Myocyte (in vitro differentiated cells): ENCODE measurements at regions not wholly inside any gene's neighbourhood (a gene's known extent, or its start where the extent isn't known, plus 50 kb on each side); places are given as distances from the start of the nearest gene placed in this dataset.

Source experiments
- DNase-seq: peaks from one replicate; pipeline ENCODE4 v3.0.0-alpha.2; 2012; ENCODE audit warnings: low read depth

DNA sequence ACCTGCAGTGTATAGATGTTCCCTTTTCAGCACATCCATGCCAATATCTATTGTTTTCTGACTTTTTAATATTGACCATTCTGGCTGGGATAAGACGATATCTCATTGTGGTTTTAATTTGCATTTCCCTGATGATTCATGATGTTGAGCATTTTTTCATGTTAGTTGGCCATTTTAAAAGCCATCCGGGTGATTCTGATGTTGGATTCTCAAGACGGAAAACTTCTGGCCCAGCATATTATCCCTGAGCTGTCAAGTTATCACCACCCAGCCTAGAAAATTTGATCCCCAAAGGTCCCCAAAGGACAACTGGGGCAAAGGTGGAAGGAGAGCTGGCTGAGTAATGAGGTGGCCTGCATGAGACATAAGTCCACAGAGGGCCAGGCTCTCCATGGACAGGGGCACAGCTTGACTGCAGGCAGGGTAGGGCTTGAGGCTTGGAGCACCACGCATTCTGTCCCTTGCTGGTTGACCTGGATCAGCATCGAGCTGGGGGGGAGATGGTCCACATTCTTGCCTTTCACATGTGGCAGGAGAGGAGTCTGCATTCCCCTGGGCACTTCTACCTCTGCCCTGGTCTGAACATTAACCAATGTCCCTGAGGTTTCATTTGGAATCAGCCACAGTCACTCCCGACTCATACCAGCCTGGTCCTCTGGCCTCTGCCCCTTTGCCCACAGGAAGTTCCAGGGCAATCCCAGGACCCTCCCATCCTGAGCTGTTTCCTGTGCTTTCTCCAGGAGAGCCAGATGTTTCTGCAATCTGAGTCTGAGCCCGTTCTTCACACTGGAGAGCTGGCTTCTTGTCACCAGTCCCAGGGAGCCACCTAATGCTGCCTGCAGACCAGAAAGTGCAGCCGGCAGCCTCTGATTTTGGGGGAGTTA is 69.2 kb downstream of the ISG20 start:
- DNase-seq, result no peak

DNA sequence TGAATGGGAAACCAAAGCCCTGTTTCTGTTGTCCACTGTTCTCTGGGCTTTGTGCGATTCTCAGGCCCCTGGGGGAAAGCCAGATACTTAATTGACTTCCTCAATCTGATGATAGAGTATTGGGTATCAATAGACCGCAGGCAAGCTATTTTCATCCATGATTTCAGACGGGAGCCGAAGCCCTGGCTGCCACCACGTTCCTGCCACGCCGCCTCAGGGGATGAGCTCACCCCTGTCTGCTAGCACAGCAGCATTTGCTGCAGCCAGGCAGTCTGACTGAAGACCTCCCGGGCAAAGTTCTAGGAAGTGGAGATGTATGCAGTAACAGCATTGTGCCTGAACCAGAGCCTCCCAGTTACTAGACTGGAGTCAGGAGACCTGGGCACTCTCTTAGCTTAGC is 69.8 kb downstream of the ISG20 start:
- DNase-seq, result peak; percentile 22

DNA sequence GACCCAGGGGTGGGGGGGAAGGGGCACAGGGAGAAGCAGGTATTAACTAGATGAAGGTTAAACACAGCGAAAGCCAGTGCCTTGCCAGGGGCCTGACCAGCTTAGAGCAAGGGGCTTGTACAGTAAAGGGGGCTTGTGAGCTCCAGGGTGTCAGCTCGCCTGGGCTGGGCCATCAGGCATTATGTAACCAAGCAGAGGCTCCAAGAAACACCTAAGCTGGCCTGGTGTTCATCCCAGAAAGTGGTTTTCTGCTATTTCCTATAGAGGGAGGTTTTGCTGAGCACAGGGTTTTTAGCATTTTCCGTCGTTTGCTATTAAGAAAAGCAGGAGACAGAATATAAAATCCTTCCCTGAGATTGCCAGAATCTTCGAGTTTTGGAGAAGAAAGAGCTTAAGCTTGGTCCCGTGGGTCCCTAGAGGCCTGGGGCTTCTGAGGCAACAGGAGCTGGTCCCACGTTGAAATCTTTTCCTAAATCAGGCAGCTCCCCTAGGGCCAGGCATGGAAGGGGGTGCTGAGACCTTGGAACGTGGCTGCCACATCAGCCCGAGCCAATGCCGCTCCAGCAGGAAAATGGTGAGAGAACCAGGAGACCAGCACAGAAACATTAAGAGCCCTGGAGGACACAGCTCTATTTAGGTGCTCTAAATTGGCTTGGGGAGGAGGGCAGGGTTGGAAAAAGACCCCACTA is 71.4 kb downstream of the ISG20 start:
- no peak for DNase-seq

DNA sequence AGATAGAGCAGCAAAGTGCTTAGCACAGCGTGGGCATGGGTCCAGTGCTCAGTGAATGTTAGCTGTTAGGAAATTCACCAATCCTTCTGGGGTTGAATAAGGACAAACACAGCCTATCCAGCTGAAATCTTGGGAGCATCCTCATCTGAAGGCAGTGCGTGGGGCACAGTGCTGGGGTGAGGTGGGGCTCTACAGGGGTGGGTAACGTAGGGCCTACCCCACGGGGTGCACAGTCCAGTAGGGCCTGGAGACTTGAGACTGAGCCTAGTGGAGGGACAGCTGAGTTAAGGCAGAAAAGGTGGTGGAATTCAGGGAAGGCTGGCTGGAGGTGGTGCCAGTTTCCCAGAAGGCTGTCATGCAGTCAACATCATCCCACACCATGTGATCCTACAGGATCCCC is 73.0 kb downstream of the ISG20 start:
- no peak for DNase-seq

DNA sequence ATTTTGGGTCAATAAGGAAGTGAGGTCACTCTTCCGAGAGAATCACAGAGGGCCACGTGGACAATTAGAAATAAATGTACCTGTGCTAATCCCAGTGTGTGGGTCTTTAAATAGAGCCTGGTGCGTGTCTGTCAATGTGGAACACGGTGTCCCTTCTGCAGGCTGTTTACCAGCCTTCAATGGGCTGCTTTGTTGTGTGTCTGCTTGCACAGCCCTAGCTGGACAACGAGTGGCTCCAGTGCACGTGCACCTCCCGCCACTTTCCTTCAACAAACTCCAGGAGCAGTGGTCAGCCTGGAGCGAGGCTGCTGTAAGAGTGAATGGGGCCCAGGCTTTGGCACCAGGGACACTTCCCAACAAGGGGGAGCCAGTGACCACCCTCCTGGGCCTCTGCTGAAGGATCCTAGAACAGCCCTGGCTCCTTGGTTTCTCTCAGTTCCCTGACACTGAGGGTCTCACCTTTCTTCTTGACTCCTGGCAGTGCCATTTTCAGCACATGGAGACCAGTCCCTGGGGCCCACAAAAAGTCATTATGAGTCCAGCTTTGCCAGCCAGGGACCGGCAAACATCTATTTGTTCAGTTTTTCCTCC is 76.1 kb downstream of the ISG20 start:
- DNase-seq, result no peak

DNA sequence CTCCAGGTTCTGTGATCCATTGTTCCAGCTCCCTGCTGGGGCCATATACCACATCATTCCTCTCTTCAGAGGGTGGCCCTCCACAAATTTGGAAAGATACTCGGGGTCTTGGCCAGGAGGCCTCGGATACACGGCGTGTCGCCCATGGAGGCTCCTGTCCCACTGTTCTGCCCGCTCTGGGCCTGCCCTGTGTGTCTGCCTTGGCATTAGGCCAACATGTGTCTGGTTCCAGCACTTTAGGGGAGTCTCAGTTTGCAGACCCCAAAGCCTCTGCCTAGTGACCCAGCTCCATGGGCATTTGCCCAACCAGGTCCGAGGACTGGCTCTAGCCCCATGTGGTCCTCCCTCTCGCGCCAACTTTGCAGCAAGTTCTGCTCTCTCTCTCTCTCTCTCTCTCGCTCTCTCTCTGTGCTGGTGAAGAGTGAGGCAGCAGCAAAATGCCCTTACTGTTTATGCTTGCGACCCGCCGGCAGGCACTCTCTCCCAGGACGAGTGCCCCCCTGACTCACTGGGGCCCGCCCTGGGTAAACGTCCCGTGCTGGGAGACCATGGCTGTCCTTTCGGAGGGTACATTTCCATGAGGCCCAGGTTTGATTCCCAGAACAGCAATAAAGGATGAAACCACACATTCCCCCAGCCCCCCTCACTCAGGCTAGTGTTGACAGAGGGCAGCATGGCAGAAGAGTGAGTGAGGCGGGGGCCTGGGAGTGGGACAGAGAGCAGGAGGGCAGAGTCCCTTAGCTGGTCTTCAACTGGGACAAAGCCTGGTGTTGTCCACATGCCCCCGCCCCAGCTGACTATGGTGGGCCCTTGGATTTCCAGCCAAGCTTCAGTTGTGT is 77.9 kb downstream of the ISG20 start:
- DNase-seq, result no peak

DNA sequence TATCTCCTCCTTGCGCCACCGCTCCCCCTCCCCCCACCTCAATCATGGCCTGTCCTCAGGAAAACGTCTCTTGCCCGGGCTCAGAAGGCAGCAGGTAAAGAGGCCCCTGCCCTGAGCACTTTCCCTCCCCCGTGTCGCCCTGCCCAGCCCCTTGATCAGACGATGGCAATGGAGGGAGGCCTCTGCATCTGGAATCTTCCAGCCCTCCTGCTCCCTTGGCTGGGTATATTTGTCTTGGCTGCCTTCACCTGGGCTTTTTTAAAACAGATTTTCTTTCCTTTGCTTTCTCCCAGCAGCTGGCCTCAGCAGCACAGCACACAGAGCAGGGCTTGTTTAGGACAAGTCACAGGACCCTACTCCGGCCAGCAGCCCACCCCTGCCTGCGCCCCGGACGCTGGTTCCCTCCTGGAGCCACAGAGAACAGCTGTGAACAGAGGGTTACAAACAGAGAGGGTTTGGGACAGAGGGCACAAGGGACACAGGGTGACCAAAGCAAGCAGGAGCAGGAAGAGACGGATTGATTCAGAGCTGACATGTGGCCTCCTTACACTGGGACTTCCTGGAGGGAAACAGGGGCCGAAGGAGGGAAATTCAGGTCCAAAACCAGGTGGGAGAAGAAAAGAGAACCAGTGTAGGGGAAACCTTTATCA is 78.7 kb downstream of the ISG20 start:
- DNase-seq, result no peak

DNA sequence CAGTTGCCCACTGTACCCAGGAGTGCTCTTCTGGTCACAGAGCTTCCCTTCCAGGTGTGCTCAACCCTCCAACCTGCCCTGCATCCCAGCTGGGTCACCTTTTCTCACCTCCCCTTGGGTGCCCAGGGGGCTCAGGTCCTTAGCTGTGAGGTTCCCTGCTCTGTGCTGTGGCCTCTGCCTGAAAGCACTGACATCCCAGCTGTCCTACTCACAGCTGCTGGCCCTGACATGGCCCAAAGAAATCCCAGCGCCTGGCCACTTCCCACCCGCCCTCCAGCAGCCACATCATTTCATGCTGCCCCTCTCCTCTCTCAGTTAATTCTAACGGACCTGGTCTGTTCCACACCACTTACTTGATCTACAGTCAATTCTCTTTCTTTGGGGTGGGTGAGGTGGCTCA is 79.9 kb downstream of the ISG20 start:
- DNase-seq, result no peak

DNA sequence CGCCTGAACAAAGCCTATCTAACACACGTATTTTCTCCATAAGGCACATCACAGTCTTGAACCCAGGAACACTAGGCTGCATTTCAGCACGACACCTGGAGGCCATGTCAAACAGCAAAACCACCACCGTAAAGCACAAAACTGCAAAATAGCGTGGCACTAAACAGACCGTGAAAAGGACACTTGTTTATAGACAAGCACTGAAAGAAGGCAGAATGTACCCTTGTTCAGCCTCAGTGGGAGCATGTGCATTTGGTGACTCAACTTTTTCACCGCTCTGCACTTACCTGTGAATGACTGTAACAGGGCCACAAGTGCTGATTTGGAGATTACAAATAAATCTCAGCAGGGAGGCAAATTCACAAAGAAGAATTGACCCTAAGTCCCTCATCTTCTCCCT is 80.8 kb downstream of the ISG20 start:
- no peak for DNase-seq

DNA sequence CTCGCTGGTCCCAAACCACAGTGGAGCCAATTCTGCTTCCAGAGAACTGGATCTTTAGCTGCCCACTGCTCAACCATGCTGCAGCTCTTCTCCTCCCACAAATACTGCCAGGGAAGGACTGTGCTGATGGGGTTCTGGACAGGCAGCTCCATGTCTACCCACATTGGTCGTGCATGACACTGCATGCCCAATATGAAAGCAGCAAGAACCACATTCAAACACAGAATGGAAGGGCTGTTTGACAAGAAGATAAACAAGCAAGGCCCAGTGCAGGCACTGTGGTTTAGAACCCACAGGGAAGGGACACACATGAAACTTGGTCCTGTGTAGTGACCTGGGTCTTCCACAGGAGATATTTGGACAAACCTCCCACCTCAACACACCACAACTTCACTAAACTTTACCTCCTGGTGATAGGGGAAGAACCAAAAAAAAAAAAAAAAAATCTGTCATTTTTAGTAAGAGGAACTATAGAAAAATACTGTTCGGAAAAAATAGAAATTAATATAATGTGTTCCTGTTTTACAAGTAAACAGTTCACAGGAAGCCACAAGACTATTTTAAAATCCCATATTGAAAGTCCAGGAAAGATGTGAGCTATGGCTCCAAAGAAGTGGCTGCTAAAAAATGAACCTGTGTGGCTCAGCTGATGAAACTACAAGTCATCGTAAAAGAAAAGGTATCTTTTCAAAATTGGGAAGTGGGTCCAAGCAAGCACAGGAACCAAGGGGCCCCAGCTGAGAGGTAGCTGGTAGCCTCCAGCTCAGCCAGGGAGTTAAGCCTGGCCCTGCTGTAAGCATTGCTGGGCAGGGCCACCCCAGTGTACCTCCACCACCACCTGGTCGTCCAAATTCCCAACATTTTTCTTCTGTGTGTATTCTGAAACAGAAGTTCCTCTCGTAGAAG is 77.7 kb upstream of the ACAN start:
- DNase-seq, result no peak

DNA sequence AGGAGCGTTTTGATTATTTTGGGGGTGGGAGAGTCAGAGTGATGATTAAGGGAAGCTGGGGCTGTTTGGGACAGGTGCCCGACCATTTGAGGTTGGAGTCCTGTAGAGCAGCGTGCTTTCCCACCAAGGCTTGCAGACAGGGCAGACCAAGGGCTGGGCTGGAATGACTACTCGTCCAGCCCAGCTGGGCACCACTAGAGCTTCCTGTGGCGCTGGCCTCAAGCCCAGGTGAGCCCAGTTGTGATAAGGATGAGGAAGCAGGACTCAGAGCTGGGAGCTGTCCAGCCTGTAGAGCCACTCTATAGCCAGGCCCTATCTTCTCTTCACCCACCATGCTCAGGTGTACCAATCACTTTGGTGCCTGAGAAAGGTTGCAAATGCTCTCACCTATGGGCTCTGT is 75.8 kb upstream of the ACAN start:
- no peak for DNase-seq

DNA sequence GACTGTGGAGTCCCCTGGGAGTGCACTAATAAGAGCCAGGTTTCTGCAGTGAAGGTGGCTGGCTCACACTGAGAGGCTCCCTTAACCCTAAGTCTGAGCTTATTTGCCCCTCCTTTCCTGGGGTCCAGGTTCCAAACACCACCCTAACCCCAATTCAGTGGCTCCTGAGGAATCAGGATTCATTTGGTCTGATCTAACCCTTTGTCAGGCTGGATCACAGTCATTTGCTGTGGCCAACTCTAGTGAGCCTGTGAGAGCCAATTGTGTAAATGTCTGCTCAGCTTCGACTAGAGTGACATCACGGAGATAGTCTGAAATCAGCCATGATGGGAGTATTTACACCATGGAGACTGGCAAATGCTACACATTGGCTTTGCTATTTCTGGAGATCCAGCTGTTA is 73.7 kb upstream of the ACAN start:
- DNase-seq, result no peak

DNA sequence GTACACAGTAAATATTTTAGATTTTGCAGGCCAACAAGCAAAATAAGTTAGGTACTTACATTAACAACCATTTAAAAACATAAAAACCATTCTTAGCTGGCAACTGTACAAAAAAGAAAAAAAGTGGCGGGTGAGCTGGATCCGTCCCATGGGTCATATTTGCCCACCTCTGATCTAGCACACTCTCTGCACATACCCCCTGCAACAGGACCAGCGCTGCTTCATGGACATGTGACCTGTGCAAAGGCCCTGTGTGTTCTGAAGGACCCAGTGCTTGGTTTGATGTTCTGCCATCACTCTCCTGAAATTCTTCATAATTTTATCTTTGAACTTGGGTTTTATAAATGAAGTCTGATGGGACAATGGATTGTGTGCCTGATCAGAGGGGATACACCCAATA is 72.5 kb upstream of the ACAN start:
- no peak for DNase-seq

DNA sequence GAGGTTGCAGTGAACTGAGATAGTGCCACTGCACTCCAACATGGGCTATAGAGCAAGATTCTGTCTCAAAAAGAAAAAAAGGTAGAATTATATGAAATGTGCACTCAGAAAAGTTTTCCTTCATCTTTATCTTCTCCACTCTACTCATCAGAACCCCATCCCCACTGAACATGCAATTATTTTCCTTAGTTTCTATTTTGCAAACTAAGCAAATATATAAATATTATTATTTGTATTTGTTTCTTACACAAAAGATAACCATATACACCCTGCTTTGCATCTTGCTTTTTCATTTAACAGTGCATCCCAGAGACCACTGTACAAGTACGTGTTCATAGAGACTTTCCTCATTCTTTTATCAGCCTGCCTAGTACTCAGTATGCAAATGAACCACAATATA is 68.0 kb upstream of the ACAN start:
- DNase-seq, result no peak

DNA sequence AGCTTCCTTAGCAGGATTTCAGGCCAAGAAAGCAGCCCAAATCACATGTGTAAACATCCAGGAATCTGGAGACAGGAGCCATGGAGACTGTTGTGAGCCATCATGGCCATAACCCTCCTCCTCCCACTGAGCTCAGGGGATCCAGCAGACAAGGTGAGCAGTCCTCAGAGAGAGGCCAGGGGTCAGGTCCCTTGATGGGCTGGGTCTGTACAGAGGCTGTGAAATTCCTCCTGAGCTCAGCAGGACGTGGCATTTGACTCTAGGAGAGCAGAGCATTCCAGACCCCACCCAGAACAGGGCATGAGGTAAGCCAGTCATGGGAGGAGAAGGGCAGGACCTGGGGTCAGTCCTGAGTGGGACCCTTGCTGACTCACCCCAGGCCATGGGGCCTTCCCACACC is 67.0 kb upstream of the ACAN start:
- DNase-seq, result no peak

DNA sequence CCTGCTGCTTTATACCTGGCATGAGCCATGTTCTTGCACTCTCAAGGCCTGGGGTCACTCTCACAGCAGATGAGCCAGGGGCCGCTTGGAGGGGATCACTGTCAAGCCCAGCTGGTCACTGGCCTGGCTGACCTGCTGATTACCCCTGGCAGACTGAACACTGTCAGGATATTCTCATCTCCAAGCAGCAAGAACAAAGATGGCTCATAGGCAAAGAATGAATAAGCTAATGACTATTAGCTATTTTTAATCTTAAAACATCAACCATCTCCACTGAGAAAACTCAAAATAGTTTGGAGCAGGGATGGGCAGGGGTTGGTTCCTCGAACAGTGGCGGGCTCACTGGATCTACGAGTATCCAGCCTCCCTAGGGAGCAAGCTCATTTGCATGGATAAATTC is 64.4 kb upstream of the ACAN start:
- peak; percentile 11 for DNase-seq

DNA sequence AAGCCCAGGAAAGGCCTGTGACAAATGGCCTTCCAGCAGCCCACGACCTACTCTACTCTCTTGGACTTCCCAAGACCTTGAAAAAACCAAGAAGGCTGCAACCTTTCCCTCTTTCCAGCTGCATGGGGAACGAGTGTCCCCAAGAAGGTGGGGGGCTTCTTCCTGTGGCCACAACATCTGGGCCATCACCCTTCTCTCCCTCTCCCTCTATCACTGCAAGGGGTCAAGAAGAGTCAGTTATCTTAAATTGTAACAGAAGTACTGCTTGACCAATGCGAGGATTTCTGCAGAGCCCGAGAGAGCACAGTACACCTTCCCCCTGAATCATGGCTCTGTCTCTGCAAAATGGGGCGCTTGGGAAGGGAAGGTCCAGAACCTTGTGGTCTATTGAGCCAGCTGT is 63.7 kb upstream of the ACAN start:
- DNase-seq, result no peak

DNA sequence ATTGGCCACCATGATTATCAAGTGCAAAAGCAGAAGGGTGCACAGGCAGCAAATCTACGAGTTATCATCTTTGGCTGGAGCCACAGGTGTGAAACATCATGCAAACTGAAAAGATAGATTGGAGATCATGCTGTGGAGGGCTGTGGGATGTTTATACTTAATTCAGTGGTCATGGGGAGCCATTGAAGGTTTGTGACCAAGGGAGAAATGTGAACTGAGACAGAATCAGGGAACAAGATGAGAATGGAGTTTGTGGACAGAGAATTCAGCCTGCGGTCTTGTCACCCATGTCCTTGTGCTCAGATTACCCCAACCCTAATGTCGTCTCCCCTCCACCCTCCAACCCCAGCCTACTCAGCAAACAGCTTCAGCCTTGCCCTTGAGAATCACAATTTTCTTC is 62.9 kb upstream of the ACAN start:
- DNase-seq, result no peak

DNA sequence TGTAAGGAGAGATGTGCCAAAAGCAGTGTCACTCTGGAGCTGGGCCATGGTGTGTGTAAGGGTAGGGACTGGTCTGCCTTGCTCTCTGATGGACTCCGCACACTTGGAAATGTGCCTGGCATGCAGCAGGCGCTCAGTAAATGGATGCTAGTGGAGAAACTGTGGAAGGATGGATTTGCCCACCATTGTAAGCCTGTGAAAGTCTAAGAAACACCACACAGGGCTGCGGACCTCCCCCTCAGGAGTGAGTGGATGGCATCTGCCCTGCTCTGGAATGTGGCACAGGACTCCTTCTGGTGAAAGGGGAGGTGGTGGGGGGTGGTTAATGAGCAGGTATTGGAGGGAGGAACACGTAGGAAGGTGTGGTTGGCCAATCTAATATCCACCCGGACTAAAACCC is 62.2 kb upstream of the ACAN start:
- DNase-seq, result no peak

DNA sequence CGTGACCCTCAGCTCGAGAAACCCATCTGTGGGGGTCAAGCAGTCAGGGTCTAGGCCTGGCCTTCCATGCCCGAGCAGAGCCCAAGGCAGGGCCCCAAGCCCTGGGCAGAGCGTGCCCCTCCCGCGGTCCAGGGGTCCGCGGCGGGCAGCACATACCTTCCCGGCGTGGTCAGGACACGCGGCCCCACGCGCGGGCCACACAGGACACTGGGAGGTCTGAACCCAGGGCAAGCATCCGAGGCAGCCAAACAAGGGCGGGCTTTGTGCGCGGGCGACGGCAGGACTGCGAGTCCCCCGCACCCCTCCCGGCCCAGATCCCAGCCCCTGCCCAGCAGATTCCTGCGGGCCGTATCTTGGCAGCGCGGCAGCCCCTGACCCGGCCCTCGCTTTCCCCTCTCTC is 61.6 kb upstream of the ACAN start:
- no peak for DNase-seq
